SK-N-SH (cell line): ENCODE measurements at regions not wholly inside any gene's neighbourhood (a gene's known extent, or its start where the extent isn't known, plus 50 kb on each side); places are given as distances from the start of the nearest gene placed in this dataset.
"Not testable (repeated sequence)": the region's sequence is repeated elsewhere in the genome, so short reads cannot be mapped to it uniquely, and the experiment has no call there.

ENCODE experiments used
- CTCF ChIA-PET: fragments of 300-600, 350-600 bp; formaldehyde crosslinking; extraction: SDS; loops from one replicate; lab custom pipeline; 2021; lab: Yijun Ruan, JAX
- POLR2A ChIA-PET: fragments of 350-600 bp; sonication (Branson Sonifier 250); formaldehyde crosslinking; extraction: SDS; loops from one replicate; lab custom pipeline; 2020; ENCODE audit warnings: antibody characterized with exemption, inconsistent platforms; lab: Yijun Ruan, JAX
- DNase-seq: peaks from one replicate; pipeline ENCODE4 v3.0.0; 2012
- H2AFZ ChIP-seq: fragments of 200-600 bp; sonication (generic); 2 replicates; pipeline ENCODE4 v1.8.1; 2016; ENCODE audit warnings: antibody characterized with exemption, mild to moderate bottlenecking, low read depth
- H3F3A ChIP-seq: fragments of 200-600 bp; sonication (generic); replicated peaks from 2 replicates; pipeline ENCODE3; 2016; ENCODE audit warnings: antibody characterized with exemption, mild to moderate bottlenecking; ENCODE audit not compliant: insufficient read depth
- H3K27ac ChIP-seq, 2 experiments: fragments of 200-500 bp in 1 of 2; fragments of 200-600 bp in 1 of 2; sonication (Bioruptor generic) in 1 of 2; sonication (generic), shearing (Covaris generic) in 1 of 2; 2 replicates each; pipeline versions ENCODE4 v1.5.1 to v1.6.1; 2014 to 2016; ENCODE audit warnings: low read depth in 2 of 2, inconsistent platforms in 1 of 2, low read length in 1 of 2, mild to moderate bottlenecking in 1 of 2, mixed read lengths in 1 of 2
- H3K27me3 ChIP-seq: fragments of 200-600 bp; sonication (generic), shearing (Covaris generic); 2 replicates; pipeline ENCODE4 v1.6.1; 2016; ENCODE audit warnings: mixed run types; ENCODE audit not compliant: insufficient read depth
- H3K36me3 ChIP-seq, 2 experiments: fragments of 200-500 bp in 1 of 2; fragments of 200-600 bp in 1 of 2; sonication (Bioruptor generic) in 1 of 2; sonication (generic) in 1 of 2; replicated peaks in 1 of 2; 2 replicates each; pipeline versions ENCODE3 to v1.5.1; 2014 to 2016; ENCODE audit warnings: low read length in 1 of 2, mild to moderate bottlenecking in 1 of 2; ENCODE audit not compliant: insufficient read depth in 2 of 2, control insufficient read depth in 1 of 2
- H3K4me1 ChIP-seq, 2 experiments: fragments of 200-500 bp in 1 of 2; fragments of 200-600 bp in 1 of 2; sonication (Bioruptor generic) in 1 of 2; sonication (generic), shearing (Covaris generic) in 1 of 2; 2 replicates each; pipeline versions ENCODE4 v1.5.1 to v1.6.1; 2014 to 2016; ENCODE audit warnings: low read depth in 1 of 2, low read length in 1 of 2, mixed run types in 1 of 2; ENCODE audit not compliant: insufficient read depth in 2 of 2, control insufficient read depth in 1 of 2
- H3K4me2 ChIP-seq: fragments of 200-600 bp; sonication (generic), shearing (Covaris generic); 2 replicates; pipeline ENCODE4 v1.6.1; 2017; ENCODE audit warnings: mixed run types
- H3K4me3 ChIP-seq, 2 experiments: fragments of 200-500 bp in 1 of 2; fragments of 200-600 bp in 1 of 2; sonication (Bioruptor generic) in 1 of 2; sonication (generic), shearing (Covaris generic) in 1 of 2; 2 replicates each; pipeline versions ENCODE4 v1.5.1 to v1.8.1; 2014 to 2016; ENCODE audit warnings: low read depth in 2 of 2, inconsistent platforms in 1 of 2, low read length in 1 of 2, mild to moderate bottlenecking in 1 of 2, mixed read lengths in 1 of 2, moderate library complexity in 1 of 2
- H3K79me2 ChIP-seq: fragments of 200-600 bp; sonication (generic); 2 replicates; pipeline ENCODE4 v1.8.1; 2017; ENCODE audit warnings: mild to moderate bottlenecking; ENCODE audit not compliant: insufficient read depth
- H3K9ac ChIP-seq: fragments of 200-600 bp; sonication (generic); 2 replicates; pipeline ENCODE4 v1.6.1; 2017; ENCODE audit warnings: mixed run types
- H3K9me2 ChIP-seq: fragments of 200-600 bp; sonication (generic); 2 replicates; pipeline ENCODE4 v1.6.1; 2017; ENCODE audit warnings: mixed run types
- H3K9me3 ChIP-seq: fragments of 200-600 bp; sonication (generic); 2 replicates; pipeline ENCODE4 v1.6.1; 2017; ENCODE audit warnings: mixed run types, mild to moderate bottlenecking, moderate library complexity
- H4K20me1 ChIP-seq: fragments of 200-600 bp; sonication (generic); 2 replicates; pipeline ENCODE4 v1.6.1; 2017; ENCODE audit warnings: mild to moderate bottlenecking, mixed run types; ENCODE audit not compliant: insufficient read depth
- FOXM1 ChIP-seq: IDR thresholded peaks from 2 replicates; pipeline ENCODE4 v1.4.0; 2012; ENCODE audit warnings: low read depth, mild to moderate bottlenecking
- NRF1 ChIP-seq: IDR thresholded peaks from 2 replicates; pipeline ENCODE4 v1.6.1; 2012; ENCODE audit warnings: low read depth, mild to moderate bottlenecking, low read length
- RAD21 ChIP-seq: IDR thresholded peaks from 2 replicates; pipeline ENCODE4 v1.6.1; 2012; ENCODE audit warnings: mild to moderate bottlenecking, low read length
- SIN3A ChIP-seq: IDR thresholded peaks from 2 replicates; pipeline ENCODE4 v1.6.1; 2012; ENCODE audit warnings: low read depth, mild to moderate bottlenecking, low read length, moderate library complexity, borderline replicate concordance
- WGBS: methylation state at CpG from one replicate; pipeline ENCODE4 v1.1.6; 2017; ENCODE audit warnings: low lambda C conversion rate; 5-methylcytosine and 5-hydroxymethylcytosine counted together
- TF ChIP-seq, protein P1 (sequence below): IDR thresholded peaks from 2 replicates; pipeline ENCODE4 v1.4.0; 2012; ENCODE audit warnings: low read depth, borderline replicate concordance
- TF ChIP-seq, protein P2 (sequence below): IDR thresholded peaks from 2 replicates; pipeline ENCODE4 v1.6.1; 2012; ENCODE audit warnings: mild to moderate bottlenecking, low read depth, low read length, moderate library complexity

DNA sequence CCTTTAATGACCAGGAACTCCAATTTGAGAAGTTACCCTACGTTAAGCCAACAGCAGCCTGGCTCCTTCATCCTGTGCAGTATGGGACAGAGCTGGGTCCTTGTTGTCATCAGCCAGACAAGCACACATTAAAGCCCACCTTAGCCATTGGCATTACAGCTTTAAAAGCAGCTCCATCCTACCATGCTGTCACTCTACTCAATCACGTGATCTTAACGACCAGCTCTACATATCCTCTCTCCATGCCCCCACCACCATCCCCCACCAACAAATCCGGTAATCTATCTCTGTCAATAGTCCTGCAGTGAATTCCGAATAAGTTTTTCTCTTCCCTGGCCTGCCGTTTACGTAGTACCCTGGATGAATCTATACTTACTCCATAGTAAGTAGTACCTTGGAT, 82.9 kb upstream of the DGKG start:
- Histone ChIP-seq H3K4me1 (no peaks in the 10 kb centered on the region), H2AFZ (no peak overlapping the region), H3K27me3 (peaks cover 10% of the 10 kb centered on the region), H3K9me2 (no peaks in the 10 kb centered on the region), H4K20me1 (no peaks in the 10 kb centered on the region), H3K4me2 (no peak overlapping the region), H3K9me3 (no peaks in the 10 kb centered on the region), H3K79me2 (no peaks in the 10 kb centered on the region), H3K36me3 (no peaks in the 10 kb centered on the region), H3F3A (no peaks in the 10 kb centered on the region), H3K27ac (no peak overlapping the region), H3K4me3 (no peak overlapping the region), H3K9ac (no peak overlapping the region)
- TF ChIP-seq, protein P1, sequence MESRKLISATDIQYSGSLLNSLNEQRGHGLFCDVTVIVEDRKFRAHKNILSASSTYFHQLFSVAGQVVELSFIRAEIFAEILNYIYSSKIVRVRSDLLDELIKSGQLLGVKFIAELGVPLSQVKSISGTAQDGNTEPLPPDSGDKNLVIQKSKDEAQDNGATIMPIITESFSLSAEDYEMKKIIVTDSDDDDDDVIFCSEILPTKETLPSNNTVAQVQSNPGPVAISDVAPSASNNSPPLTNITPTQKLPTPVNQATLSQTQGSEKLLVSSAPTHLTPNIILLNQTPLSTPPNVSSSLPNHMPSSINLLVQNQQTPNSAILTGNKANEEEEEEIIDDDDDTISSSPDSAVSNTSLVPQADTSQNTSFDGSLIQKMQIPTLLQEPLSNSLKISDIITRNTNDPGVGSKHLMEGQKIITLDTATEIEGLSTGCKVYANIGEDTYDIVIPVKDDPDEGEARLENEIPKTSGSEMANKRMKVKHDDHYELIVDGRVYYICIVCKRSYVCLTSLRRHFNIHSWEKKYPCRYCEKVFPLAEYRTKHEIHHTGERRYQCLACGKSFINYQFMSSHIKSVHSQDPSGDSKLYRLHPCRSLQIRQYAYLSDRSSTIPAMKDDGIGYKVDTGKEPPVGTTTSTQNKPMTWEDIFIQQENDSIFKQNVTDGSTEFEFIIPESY, result no peak
- TF ChIP-seq, protein P2, sequence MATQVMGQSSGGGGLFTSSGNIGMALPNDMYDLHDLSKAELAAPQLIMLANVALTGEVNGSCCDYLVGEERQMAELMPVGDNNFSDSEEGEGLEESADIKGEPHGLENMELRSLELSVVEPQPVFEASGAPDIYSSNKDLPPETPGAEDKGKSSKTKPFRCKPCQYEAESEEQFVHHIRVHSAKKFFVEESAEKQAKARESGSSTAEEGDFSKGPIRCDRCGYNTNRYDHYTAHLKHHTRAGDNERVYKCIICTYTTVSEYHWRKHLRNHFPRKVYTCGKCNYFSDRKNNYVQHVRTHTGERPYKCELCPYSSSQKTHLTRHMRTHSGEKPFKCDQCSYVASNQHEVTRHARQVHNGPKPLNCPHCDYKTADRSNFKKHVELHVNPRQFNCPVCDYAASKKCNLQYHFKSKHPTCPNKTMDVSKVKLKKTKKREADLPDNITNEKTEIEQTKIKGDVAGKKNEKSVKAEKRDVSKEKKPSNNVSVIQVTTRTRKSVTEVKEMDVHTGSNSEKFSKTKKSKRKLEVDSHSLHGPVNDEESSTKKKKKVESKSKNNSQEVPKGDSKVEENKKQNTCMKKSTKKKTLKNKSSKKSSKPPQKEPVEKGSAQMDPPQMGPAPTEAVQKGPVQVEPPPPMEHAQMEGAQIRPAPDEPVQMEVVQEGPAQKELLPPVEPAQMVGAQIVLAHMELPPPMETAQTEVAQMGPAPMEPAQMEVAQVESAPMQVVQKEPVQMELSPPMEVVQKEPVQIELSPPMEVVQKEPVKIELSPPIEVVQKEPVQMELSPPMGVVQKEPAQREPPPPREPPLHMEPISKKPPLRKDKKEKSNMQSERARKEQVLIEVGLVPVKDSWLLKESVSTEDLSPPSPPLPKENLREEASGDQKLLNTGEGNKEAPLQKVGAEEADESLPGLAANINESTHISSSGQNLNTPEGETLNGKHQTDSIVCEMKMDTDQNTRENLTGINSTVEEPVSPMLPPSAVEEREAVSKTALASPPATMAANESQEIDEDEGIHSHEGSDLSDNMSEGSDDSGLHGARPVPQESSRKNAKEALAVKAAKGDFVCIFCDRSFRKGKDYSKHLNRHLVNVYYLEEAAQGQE, result no peak
- TF ChIP-seq NRF1 (no peak), RAD21 (no peak), SIN3A (no peak)
- ChIA-PET CTCF (interaction anchor here (0.7 kb wide), 1 partner anchor 95 kb away, joined by 3 read pairs; no protein-coding TSS in a partner anchor), POLR2A (no interaction called here)
- 66% methylated on average over 7 of the region's 7 CpGs for WGBS
- no peak for DNase-seq

DNA sequence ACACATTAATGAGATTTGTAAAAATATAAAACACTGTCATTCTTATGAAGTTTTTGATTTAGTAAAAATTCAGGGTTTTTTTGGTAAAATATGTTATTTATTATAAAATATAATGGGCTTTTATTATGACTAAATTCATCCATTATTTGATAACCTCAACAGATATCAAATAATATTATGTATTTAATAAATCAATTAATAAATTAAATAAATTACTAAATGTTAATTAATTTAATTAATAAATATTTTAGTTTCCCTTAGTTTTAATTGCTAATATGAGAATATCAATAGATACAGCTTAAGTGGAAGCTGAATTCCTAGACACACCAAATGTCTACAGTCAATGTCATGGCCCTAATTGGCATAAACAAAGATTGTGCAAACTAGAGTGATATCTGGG, 82.3 kb upstream of the DGKG start:
- no peaks in the 10 kb centered on the region for H3K79me2 ChIP-seq
- H3K9me3 ChIP-seq, result no peaks in the 10 kb centered on the region
- H3K9ac ChIP-seq, result no peak overlapping the region
- H3K4me1 ChIP-seq, result no peaks in the 10 kb centered on the region
- no peak for DNase-seq
- ChIA-PET CTCF (interaction anchor here (0.7 to 1.2 kb wide), 2 partner anchors 96 to 136 kb away, joined by 3 to 4 read pairs; no protein-coding TSS in a partner anchor), POLR2A (no interaction called here)
- no peaks in the 10 kb centered on the region for H3F3A ChIP-seq
- no peak overlapping the region for H3K27ac ChIP-seq
- H3K4me2 ChIP-seq, result no peak overlapping the region
- H2AFZ ChIP-seq, result no peak overlapping the region
- H4K20me1 ChIP-seq, result no peaks in the 10 kb centered on the region
- H3K27me3 ChIP-seq, result peaks cover 10% of the 10 kb centered on the region
- TF ChIP-seq, protein P2, result no peak
- no peak for TF ChIP-seq FOXM1
- H3K36me3 ChIP-seq, result no peaks in the 10 kb centered on the region
- no peaks in the 10 kb centered on the region for H3K9me2 ChIP-seq
- H3K4me3 ChIP-seq, result no peak overlapping the region

DNA sequence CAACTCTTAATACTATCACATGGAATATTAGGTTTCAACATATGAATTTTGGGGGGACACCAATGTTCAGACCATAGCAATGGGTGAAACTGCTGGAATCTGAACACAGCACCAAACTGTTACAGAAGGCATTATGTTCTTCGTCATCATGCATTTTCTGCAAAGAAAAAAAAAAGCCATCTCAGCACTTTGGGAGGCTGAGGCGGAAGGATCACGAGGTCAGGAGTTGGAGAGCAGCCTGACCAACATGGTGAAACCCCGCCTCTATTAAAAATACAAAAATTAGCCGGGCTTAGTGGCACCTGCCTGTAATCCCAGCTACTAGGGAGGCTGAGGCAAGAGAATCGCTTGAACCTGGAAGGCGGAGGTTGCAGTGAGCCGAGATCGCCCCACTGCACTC, 80.9 kb upstream of the DGKG start:
- CTCF ChIA-PET, result interaction anchor here (1.6 kb wide), 1 partner anchor 10 kb away, joined by 4 read pairs; no protein-coding TSS in a partner anchor
- POLR2A ChIA-PET, result not testable (repeated sequence)

More for the DNA sequence above, 80.9 kb upstream of the DGKG start:
- H3K4me1 ChIP-seq, H2AFZ ChIP-seq, H3F3A ChIP-seq, H3K27ac ChIP-seq, H3K79me2 ChIP-seq, H3K9me2 ChIP-seq, H3K4me3 ChIP-seq, H3K4me2 ChIP-seq, H4K20me1 ChIP-seq, H3K9me3 ChIP-seq, H3K27me3 ChIP-seq, H3K9ac ChIP-seq, H3K36me3 ChIP-seq, DNase-seq: not testable (repeated sequence)
- 71% methylated on average over 9 of the region's 9 CpGs for WGBS
